ENCODE measurements at regions not wholly inside any gene's neighbourhood (a gene's known extent, or its start where the extent isn't known, plus 50 kb on each side); places are given as distances from the start of the nearest gene placed in this dataset.
"Not testable (repeated sequence)": the region's sequence is repeated elsewhere in the genome, so short reads cannot be mapped to it uniquely, and the experiment has no call there.

DNA sequence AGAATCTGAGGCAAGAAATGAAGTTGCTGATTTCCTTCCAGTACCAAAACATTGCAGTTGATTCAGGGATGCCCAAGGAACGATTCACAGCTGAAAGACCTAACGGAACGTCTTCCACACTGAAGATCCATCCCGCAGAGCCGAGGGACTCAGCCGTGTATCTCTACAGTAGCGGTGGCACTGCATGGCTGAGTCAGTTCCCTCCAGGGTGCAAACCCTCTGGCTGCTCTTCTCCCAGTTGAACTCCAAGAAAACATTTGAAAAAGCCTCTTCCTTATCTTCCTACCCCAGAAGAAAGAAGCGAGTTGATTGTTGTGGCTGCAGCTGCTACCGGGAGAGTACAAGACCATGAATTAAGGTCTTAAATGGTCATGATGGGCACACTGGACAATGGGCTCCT lies 147.1 kb upstream of the PRSS1 start:
- DNase-seq = no peak

DNA sequence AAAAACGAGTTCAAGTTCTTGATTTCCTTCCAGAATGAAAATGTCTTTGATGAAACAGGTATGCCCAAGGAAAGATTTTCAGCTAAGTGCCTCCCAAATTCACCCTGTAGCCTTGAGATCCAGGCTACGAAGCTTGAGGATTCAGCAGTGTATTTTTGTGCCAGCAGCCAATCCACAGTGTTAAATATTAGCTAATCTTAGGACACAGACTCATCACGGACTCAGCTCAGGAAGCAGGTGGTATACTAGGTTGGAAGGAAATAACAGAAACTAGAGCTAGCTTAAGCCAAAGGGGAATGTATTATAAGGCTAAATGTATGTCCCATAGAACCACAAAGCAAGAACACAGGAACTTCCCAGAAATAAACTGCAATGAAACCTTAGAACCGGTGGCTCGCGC lies 151.0 kb upstream of the PRSS1 start:
- DNase-seq = peak; percentile 39

DNA sequence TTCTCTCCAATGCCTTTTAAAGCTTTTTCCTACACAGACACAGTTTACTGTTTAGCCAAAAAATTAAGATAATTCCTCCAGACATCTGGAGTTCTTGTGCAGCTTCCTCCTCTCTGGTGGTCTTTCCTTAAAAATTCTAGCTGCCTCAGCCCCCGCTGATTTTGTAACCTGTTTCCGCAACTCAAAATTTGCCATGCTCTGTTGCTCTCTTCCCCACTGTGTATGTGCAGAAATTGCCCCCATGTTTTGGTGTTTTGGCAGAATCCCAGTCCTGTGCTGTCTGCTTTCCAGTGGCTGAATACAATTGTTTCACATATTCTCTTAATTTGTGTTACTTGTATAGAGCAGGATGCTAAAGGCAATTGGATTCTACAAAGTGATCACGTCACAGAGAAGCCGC lies 151.7 kb upstream of the PRSS1 start:
- DNase-seq = no peak

DNA sequence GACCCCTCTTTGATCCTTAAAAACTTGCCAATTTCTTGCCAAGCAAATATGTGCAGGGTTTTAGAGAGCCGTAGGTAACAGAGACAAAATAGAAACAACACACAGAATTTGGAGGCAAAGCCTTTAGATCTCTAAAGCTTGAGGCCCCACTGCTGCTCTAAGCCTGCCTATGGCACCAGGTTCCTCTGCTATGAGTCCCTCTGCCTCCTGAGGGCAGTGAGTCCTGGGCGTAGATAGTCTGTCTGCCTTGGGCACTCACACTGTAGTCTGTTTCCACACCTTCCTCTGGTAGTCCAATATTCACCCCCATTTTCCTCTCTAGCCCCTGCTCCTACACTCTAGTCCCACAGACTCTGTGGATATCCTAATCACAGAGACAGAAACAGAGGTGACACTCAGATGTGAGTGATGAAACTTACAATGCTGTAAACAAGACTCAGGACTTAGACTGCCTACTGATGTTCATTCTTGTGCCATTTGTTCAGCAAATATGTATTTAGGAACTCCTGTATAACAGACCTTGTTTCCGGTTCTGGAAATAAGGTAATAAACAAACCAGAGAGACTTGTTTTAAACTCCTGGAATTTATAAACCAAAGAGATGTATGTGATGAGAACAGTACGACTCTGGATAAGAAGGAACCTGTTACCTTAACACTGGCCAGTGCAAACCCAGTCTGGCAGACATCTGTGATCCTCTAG lies 153.3 kb upstream of the PRSS1 start:
- DNase-seq = no peak

DNA sequence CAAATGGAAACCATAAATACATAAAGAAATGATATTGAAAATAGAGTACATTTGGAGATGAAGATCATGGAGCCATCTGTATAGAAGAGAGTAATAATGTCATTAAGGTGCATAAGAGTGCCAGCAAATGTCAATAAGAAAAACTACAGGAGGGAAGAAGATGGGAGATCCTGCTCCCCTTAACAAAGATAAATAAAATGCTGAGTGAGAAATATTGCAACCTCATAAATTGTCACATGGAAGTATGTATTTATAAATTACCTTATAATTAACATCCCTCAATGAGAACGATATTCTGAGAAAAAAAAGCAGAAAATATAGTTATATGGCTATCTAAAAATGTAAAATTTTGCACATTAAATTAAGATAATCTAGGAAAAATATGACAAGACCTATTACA lies 155.2 kb upstream of the PRSS1 start:
- DNase-seq = no peak

DNA sequence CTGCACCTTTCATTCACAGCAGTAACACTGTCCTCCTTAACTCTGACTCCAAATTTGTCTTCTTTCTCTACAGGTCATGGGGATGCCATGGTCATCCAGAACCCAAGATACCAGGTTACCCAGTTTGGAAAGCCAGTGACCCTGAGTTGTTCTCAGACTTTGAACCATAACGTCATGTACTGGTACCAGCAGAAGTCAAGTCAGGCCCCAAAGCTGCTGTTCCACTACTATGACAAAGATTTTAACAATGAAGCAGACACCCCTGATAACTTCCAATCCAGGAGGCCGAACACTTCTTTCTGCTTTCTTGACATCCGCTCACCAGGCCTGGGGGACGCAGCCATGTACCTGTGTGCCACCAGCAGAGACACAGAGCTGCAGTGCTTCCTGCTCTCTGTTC lies 156.2 kb upstream of the PRSS1 start:
- DNase-seq = no peak

DNA sequence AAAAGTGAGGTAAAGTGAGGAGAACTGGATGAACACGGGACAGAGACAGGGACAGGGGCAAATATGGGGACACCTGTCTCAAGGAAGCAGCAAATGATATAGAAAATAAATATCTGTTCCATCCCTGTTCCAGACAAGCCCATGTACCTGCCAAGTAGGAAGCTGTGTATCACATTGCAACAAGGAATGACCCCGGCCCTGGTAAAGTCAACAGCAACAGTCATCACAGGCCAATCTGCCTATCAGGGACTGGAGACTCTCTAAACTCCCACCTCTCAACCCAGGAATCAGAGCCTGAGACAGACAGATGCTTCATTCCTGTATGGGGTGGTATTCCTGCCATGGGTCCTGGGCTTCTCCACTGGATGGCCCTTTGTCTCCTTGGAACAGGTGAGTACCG lies 156.6 kb upstream of the PRSS1 start:
- no peak for DNase-seq

DNA sequence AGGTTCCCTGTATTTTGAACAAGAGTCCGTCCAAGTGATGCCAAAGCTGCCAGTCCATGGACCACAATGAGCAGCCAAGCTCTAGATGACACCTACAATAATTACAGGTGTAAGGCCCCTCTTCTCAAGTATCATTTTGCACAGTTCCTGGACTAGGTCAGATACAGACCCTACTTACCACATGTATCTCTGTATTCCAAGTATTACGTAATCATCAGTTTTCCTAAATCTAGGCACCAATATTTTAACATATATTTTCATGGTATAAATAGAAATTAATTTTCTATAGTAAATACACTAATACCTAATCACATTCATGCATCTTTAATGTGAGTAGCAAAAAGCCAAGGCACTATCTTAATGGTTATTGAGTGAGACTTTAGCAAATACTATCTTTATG lies 157.0 kb upstream of the PRSS1 start:
- no peak for DNase-seq

DNA sequence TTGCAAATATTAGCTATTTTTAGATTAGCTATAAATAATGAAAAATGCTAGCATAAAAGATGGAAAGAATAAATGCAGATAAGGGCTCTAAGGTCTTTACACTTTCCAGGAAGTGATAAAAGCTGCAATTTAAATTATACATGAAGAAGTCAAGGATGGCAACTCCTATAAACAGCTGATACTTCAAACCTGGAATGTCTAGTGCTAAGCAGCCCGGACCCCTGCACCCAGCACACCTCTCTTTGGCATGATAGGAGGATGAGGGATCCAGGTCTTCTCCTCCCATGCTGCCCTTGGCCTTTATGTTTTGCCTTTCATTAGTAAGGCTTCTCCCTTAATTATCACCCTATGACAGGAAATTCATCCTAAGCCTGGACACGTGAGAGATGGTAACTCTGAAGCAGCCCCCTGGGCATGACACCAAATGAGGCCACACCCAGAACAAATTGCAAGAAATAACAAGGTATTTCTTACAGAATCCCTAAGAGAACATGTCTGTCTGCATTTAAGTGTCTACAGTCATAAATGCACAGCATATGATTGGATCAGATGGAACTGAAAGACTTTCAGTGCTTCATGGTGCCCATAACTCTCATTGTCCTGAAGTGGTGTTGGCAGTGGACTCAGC lies 158.3 kb upstream of the PRSS1 start:
- DNase-seq = no peak

DNA sequence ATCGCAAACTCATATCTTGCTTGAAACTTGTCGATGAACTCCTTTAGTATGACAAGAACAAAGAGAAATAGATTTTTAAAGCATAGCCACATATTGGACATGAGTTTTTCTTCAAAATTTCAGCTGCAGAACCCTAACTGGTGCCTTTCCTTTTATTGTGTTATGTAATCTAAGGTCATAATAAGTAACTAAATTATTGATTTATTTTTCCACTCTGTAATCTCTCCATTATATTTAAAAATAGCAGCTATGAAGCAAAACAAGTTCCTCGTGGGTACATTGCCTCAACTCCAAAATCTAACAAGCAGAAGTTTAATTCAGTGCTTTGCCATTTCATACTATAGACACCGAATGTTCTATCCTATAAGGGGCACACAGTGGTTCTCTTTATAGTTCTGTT lies 159.2 kb upstream of the PRSS1 start:
- no peak for DNase-seq

DNA sequence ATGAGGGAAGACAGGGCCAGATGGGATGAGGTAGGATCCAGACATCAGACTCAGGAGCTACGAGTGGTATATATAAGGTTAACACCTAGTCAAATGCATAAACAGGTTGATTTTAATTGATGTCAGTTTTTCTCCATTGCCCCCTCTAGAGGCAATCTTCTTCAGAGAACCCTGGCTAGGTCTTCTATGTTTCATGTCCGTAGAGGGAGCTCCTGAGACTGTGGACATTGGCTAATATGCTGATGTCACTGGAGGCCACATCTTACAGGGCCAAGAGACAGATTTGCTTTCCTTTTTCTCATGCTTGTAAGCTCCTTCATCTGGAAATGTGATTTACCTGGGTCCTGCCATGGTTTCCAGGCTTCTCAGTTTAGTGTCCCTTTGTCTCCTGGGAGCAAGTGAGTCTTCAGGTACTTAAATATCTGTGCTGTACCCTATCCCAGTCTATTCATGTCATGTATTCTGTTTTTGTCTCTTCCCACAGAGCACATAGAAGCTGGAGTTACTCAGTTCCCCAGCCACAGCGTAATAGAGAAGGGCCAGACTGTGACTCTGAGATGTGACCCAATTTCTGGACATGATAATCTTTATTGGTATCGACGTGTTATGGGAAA lies 161.6 kb upstream of the PRSS1 start:
- peak; percentile 92 for DNase-seq

DNA sequence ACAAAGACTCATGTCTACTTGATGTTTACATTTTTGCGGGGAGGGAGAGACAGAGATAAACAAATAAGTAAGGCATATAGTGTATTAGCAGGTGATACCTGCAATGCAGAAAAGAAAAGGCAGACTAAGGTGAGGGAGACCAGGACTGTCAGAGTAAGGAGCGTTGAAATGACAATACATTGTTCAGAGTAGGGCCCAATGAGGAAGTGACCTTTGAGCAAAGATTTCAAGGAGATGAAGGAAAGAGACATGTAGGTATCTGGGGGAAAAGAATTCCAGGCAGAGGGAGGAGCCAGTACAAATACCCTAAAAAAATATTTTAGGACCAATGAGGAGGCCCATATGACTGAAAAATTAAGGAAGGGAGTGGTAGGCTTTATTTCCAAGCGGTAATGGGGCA lies 162.7 kb upstream of the PRSS1 start:
- no peak for DNase-seq

DNA sequence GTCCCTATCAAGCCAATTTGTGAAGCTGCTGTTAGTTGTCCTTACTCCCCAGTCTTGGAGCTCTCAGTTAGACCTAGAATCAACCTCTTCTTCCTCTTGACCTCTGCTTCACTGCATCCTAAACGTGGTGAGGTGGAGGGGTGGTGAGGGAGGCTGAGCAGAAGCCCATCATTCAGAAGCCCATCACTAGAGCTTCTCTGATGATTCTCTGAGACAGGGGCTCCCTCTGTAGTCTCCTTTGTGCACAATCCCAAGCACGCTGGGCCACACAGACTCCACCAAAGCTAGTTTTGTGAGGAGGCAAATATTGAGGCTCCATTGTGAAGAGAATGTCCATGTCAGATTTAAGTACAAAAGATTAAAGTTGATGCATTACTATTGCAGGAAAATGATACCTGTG lies 163.8 kb upstream of the PRSS1 start:
- peak; percentile 68 for DNase-seq

DNA sequence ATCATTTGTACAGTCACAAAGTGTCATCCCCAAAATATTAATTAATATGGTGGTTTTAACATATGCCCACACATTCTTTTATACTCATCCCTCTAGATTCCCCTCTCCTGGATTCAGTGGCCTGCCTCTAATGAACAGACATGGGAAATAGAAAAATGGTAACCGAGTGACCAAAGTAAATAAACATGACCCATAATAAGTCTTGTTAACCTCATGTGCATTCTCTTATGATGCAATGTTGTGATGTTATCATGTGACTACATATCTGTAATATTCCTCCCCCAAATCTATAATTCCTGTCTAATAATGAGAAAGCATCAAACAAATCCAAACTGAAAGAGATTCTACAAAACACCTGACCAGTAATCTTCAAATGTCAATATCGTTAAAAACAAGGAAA lies 164.5 kb upstream of the PRSS1 start:
- no peak for DNase-seq

DNA sequence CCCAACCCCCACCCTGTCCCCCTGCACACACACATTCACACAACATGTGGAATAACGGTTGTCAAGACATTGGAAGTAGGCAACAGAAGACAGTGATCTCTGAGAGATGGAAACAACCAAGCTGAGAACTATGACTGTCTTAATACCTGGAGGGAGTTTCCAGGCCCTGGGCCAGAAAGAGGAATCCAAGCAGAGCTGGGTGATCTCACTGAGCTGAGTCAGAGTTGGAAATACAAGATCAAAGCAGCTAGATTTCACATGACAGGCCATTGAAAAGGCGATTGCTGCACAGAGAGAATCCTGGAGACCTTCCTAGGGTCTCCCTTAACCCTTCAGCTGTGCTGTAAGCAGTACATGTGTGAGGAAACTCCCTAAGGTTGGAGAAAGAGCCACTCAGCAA lies 165.8 kb upstream of the PRSS1 start:
- DNase-seq = peak; percentile 39

DNA sequence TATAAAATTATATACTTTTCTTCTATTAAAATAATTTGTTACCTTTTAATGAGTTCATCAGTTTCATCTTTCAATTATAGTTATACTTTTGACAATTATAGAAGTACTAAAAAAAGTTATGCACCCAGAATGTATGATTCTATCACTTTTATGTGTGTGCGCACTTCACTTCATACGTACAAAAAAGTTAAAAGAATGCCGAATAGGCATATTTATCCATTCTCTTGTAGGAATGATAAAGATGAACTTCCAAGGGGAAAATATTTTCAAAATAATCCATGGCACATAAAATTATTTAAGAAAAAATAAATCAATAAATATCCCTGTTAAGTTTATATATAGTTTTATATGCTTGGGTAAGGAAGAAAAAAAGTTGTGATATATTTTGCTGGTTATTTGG lies 166.9 kb upstream of the PRSS1 start:
- DNase-seq = no peak

DNA sequence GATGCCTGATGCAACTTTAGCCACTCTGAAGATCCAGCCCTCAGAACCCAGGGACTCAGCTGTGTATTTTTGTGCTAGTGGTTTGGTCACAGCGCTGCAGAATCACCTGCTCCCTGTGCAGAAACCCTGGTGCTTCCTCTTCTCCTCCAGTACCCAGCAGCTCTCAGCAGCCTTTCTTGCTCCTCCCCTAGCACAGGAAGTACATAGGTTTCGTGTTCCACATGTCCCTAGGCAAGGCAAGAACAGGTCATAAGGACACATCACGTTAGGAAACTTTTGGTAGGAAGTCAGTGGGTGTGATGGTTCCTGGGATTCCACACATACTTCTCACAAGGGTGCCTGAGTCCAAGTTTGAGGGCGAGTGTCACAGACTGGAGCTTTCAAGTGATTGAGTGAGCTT lies 167.9 kb upstream of the PRSS1 start:
- DNase-seq = peak; percentile 76

DNA sequence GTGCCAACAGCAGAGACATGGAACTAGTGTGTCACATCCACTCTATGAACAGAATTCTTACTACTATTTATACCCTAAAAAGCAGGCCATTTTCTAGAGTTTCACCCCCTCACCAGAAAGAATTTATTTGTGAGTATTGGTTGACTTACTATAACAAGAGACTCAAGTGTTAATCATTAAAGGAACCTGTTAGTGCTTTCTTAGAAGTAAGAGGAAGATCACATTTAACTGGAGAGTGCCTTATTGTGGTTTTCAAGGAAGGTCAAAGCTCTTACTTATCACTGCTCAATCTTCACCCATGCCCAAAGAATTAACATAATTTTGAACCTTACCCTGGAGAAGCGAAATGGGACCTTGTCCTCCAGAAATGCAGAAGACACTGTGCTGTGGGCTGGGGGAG lies 169.3 kb upstream of the PRSS1 start:
- peak; percentile 31 for DNase-seq

DNA sequence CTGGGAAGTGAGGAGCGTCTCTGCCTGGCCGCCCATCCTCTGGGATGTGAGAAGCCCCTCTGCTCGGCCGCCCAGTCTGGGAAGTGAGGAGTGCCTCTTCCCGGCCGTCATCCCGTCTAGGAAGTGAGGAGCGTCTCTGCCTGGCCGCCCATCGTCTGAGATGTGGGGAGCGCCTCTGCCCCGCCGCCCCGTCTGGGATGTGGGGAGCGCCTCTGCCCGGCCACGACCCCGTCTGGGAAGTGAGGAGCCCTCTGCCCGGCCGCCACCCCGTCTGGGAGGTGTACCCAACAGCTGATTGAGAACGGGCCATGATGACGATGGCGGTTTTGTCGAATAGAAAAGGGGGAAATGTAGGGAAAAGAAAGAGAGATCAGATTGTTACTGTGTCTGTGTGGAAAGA lies 173.9 kb upstream of the PRSS1 start:
- not testable (repeated sequence) for DNase-seq

DNA sequence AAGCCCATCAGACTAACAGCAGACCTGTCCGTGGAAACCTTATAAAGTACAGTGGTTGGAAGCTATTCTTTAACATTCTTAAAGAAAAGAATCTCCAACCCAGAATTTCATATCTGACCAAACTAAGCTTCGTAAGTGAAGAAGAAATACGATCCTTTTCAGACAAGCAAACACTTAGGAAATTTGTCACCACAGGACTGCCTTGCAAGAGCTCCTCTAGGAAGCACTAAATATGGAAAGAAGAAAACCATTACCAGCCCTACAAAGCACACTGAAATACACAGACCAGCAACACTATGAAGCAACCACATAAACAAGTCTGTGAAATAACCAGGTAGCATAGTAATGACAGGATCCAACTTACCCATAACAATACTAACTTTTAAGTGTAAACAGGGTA lies 177.7 kb upstream of the PRSS1 start:
- no peak for DNase-seq

DNA sequence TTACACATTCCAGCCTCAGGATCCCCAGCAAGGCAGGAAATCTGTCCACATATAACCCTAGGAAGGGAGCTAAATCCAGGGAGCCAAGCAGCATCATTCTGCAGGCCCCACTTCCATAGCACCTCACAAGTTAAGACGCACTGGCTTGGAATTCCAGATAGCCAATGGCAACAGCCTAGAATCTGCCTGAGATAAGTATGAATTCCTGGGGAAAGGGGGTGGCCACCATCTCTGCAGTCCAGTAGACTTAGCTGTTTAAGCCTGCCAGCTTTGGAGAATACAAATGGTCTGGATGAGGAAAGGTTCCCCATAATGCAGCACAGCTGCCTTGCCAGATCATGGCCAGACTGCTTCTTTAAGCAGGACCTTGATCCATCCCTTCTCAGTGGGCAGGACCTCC lies 179.4 kb upstream of the PRSS1 start:
- DNase-seq = no peak

DNA sequence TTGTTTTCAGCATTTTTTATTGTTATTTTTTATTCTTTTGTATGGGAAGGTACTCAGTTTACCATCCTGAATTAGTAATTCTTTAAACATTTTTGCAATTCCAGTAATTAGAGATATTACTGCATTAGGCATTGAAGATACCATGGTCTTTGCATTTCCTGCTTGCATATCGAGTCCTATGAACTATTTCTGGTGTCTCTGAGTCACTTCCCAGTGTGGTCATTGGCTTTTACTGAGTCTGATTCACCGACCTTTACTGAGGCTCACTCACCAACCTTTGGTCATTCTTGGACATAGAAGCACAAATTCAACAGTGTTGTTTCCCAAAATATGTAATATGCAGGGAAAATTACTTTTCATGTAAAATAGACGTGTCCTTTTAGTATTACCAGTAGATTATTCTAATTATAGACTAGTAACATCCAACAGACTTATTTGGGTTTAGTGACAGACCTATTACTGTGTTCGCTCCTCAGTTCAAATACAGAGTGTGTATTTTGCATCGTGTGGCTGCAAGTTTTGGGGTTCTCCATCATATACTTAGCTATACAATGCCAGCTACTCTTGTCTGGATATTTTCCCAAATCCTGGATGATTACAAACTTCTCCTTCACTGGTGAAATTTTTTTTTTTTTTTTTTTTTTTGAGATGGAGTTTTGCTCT lies 180.7 kb upstream of the PRSS1 start:
- peak; percentile 55 for DNase-seq

DNA sequence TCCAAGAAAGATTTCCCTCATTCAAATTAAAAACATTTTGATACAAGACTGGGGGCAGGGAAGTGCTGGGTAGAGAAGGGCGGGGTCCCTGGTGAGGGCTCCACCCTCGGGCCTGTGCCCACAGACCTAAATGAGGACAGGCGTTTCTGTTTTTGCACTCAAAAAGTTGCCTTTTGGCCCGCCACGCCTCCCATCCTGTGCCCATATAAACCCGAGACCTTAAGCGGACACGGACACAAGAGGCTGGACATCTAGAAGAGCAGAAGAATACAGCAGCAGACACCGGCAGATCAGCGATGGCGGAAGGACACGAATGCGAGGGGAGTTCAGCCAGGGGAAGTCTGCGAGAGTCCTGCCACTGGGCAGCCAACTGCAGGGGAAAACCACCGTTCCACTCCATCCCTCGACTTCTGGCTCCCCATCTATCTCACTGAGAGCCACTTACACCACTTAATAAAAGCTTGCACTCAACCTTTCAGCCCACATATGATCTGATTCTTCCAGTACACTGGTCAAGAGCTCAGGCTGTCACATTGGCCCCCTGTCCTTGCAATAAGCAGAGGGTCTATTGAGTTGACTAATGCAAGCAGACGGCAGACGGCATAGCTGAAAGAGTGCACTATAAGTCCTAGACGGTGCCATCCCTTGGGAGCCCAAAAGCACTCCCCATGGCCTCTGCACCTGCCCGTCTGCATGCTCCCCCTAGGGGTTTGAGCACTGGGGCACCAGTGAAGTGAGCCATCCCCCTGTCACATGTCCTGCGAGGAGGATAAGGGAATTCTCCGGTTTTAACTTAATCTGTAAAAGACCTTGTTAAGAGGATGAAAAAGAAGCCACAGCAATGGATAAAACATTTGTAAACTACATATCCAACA lies 181.8 kb upstream of the PRSS1 start:
- DNase-seq = no peak
